Fibroblast of villous mesenchyme (primary cell): ENCODE measurements at regions not wholly inside any gene's neighbourhood (a gene's known extent, or its start where the extent isn't known, plus 50 kb on each side); places are given as distances from the start of the nearest gene placed in this dataset.

ENCODE experiments used
- DNase-seq: peaks from one replicate; pipeline ENCODE4 v3.0.0-alpha.2; 2010; ENCODE audit warnings: low read depth
- H3K4me3 ChIP-seq: 2 replicates; pipeline ENCODE4 v1.5.1; 2011; ENCODE audit warnings: low read depth, mild to moderate bottlenecking, low read length
- CTCF ChIP-seq: IDR thresholded peaks from 2 replicates; pipeline ENCODE4 v1.5.1; 2012; ENCODE audit warnings: low read depth, mild to moderate bottlenecking, low read length; ENCODE audit not compliant: insufficient read depth

- no peak for DNase-seq
Measured at GRCh38 chr3:94704467-94704866, 641.6 kb downstream of the NSUN3 start.

GRCh38 chr3:94709249-94709902 is 646.5 kb downstream of the NSUN3 start:
- TF ChIP-seq CTCF, result no peak
- no peak for DNase-seq

More at GRCh38 chr3:94704467-94704866, 641.6 kb downstream of the NSUN3 start:
- no peak overlapping the region for H3K4me3 ChIP-seq
- no peak for TF ChIP-seq CTCF

GRCh38 chr3:94714194-94714593 is 651.3 kb downstream of the NSUN3 start:
- H3K4me3 ChIP-seq, result no peak overlapping the region
- TF ChIP-seq CTCF, result no peak
- DNase-seq, result no peak

More at GRCh38 chr3:94709249-94709902, 646.5 kb downstream of the NSUN3 start:
- H3K4me3 ChIP-seq, result no peak overlapping the region

- no peak overlapping the region for H3K4me3 ChIP-seq
- no peak for DNase-seq
- no peak for TF ChIP-seq CTCF
Measured at GRCh38 chr3:94716326-94717018, 653.6 kb downstream of the NSUN3 start.

GRCh38 chr3:94734206-94734605 is 671.3 kb downstream of the NSUN3 start:
- TF ChIP-seq CTCF, result no peak
- no peak overlapping the region for H3K4me3 ChIP-seq
- DNase-seq, result no peak

- no peak for TF ChIP-seq CTCF
- no peak overlapping the region for H3K4me3 ChIP-seq
- DNase-seq, result peak; percentile 3
Measured at GRCh38 chr3:94735354-94735753, 672.5 kb downstream of the NSUN3 start.

- TF ChIP-seq CTCF, result no peak
- H3K4me3 ChIP-seq, result no peak overlapping the region
- DNase-seq, result no peak
Measured at GRCh38 chr3:94737116-94737515, 674.3 kb downstream of the NSUN3 start.
